GM12878 (cell line): ENCODE measurements at regions not wholly inside any gene's neighbourhood (a gene's known extent, or its start where the extent isn't known, plus 50 kb on each side); places are given as distances from the start of the nearest gene placed in this dataset.

ENCODE experiments used
- CTCF ChIP-seq, 3 experiments: IDR thresholded peaks in 2 of 3; conservative IDR thresholded peaks in 1 of 3; 2 replicates each; pipeline ENCODE4 v1.5.1; 2011; ENCODE audit warnings: low read depth in 3 of 3, low read length in 3 of 3, mild to moderate bottlenecking in 3 of 3, control low read depth in 2 of 3, moderate library complexity in 2 of 3, inconsistent platforms in 1 of 3, mixed read lengths in 1 of 3; ENCODE audit not compliant: control insufficient read depth in 2 of 3, insufficient read depth in 1 of 3; ENCODE audit errors: extremely low read depth in 1 of 3
- EZH2 ChIP-seq: IDR thresholded peaks from 2 replicates; pipeline ENCODE4 v1.6.1; 2012; ENCODE audit warnings: low read depth, mild to moderate bottlenecking, control low read depth, inconsistent platforms, low read length, borderline replicate concordance; ENCODE audit not compliant: control insufficient read depth
- KAT2A ChIP-seq: conservative IDR thresholded peaks from 2 replicates; pipeline ENCODE4 v1.6.1; 2011; ENCODE audit warnings: low read depth, low read length; ENCODE audit not compliant: control insufficient read depth
- KDM1A ChIP-seq: fragments of 200-600 bp; sonication (generic); IDR thresholded peaks from 2 replicates; pipeline ENCODE4 v1.6.1; 2016; ENCODE audit warnings: borderline replicate concordance
- NFYB ChIP-seq: IDR thresholded peaks from 2 replicates; pipeline ENCODE4 v1.6.1; 2011; ENCODE audit warnings: low read depth, mild to moderate bottlenecking, low read length, improper control_type of control experiment, moderate library complexity; ENCODE audit not compliant: insufficient read depth
- PAX5 ChIP-seq: IDR thresholded peaks from 2 replicates; pipeline ENCODE4 v1.6.1; 2011; ENCODE audit warnings: low read depth, low read length, borderline replicate concordance
- POLR2AphosphoS5 ChIP-seq: IDR thresholded peaks from 2 replicates; pipeline ENCODE4 v1.6.1; 2011; ENCODE audit warnings: mild to moderate bottlenecking, low read length, inconsistent platforms
- RFX5 ChIP-seq: IDR thresholded peaks from 2 replicates; pipeline ENCODE4 v1.6.1; 2011; ENCODE audit warnings: low read depth, low read length, improper control_type of control experiment
- SIX5 ChIP-seq: IDR thresholded peaks from 2 replicates; pipeline ENCODE4 v1.6.1; 2011; ENCODE audit warnings: mild to moderate bottlenecking, low read depth, low read length, moderate library complexity; ENCODE audit not compliant: severe bottlenecking
- TAF1 ChIP-seq: IDR thresholded peaks from 2 replicates; pipeline ENCODE4 v1.6.1; 2011; ENCODE audit warnings: mild to moderate bottlenecking, low read depth, low read length, borderline replicate concordance
- TARDBP ChIP-seq: IDR thresholded peaks from 2 replicates; pipeline ENCODE4 v1.6.1; 2016; ENCODE audit warnings: borderline replicate concordance
- TCF12 ChIP-seq: IDR thresholded peaks from 2 replicates; pipeline ENCODE4 v1.6.1; 2011; ENCODE audit warnings: low read depth, mild to moderate bottlenecking, low read length
- YY1 ChIP-seq: IDR thresholded peaks from 2 replicates; pipeline ENCODE4 v1.6.1; 2011; ENCODE audit warnings: low read depth, mild to moderate bottlenecking, low read length
- ZNF24 ChIP-seq: fragments of 450-650 bp; IDR thresholded peaks from 2 replicates; pipeline ENCODE4 v1.6.1; 2017; ENCODE audit warnings: antibody characterized with exemption, mild to moderate bottlenecking

DNA sequence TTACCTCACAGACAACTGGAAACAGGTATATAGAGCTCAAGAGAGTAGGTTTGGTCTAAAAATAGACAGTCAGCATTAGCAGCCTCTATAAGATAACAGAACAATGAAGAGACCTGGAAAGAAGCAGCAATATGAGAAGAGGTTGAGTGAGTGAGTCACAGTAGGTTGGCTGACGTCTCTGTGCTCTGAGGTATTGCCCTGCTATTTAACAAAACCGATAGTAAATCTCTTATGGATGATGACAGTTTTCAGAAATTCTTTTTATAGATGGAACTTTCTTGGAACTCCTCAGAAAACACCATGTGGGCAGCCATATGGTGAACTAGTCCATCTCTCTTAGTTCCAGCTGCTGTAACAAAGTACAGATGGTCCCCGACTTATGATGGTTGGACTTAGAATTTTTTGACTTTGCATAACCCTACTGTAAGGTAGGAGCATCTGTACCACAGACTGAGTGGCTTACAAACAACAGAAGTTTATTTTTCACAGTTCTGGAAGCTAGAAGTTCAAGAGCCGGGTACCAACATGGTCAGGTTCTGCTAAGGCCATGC lies 123.5 kb downstream of the MBD2 start:
- TF ChIP-seq TARDBP (no peak), KAT2A (no peak), NFYB (no peak), POLR2AphosphoS5 (no peak), CTCF (IDR thresholded peaks at IDR 0.05 in 2 of 3, conservative IDR thresholded peaks at IDR 0.05 in 1 of 3; ENCODE audit: control insufficient read depth in 2 of 3, extremely low read depth in 1 of 3, insufficient read depth in 1 of 3, low read depth in 3 of 3, low read length in 3 of 3) (no peak), YY1 (no peak), TCF12 (no peak), EZH2 (no peak), KDM1A (no peak), SIX5 (no peak), ZNF24 (no peak), TAF1 (no peak), RFX5 (no peak), PAX5 (no peak)
